Stimulated activated CD8-positive, alpha-beta memory T cell treated with anti-CD3 and anti-CD28 coated beads, Interleukin-15, amount 100 ng/mL, for 4 hours (primary cell): ENCODE measurements at regions not wholly inside any gene's neighbourhood (a gene's known extent, or its start where the extent isn't known, plus 50 kb on each side); places are given as distances from the start of the nearest gene placed in this dataset.
"Not testable (repeated sequence)": the region's sequence is repeated elsewhere in the genome, so short reads cannot be mapped to it uniquely, and the experiment has no call there.

Experiments
- DNase-seq, 2 donors: peaks; one replicate each; pipeline ENCODE4 v3.0.0-alpha.2; 2020; ENCODE audit warnings: low read depth in 2 of 2

DNA sequence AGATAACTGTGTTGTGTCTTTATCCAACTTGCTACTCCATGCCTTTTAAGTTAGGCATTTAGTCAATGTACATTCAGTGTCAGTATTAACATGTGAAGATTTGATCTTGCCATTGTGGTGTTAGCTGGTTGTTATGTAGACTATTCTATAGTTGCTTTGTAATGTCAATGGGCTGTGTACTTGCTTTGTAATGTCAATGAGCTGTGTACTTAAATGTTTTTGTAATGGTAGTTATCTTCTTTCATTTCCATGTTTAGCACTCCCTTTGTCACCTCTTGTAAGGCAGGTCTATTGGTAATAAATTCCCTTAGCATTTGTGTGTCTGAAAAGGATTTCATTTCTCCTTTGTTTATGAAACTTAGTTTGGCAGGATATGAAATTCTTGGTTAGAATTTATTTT is 53.4 kb downstream of the MC4R start:
- DNase-seq = no peak

- DNase-seq = no peak
Observed at GRCh38 chr18:60311676-60312360, 60.8 kb downstream of the MC4R start.

- no peak for DNase-seq
Observed at GRCh38 chr18:60295674-60296073, 76.9 kb downstream of the MC4R start.

GRCh38 chr18:60292186-60292585 is 80.4 kb downstream of the MC4R start:
- no peak for DNase-seq

- no peak for DNase-seq
Observed at GRCh38 chr18:60279391-60279790, 93.2 kb downstream of the MC4R start.

GRCh38 chr18:60277855-60278480 is 94.6 kb downstream of the MC4R start:
- no peak for DNase-seq

DNA sequence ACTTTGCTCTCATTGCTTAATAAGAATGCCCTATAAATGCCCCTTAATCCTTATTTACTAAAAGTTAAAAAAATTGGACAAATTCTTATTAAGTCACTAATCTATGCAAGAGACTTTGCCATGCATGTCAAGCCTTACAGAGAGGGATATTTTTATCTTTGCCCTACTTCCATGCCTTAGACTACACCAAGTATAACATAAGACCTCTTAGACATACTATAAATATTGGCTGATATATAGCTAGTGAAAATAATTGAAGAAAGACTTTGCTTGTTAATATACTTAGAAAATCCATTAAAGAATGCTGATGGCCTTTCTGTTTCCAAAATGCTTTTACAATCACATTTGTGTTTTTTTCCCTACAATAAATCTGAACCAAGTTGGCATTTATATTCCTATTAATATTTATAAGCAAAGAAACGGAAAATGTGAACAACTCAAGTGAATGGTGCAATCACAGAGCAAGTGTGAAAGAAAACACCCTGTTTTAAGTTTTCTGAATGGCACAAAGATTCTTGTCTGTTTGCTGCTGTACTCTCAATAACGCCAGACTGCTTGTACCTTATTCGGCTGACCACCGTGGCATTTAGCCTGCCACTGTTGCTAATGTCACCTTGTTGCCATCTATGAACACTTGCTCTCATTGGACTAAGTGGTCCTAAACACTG is 105.0 kb downstream of the MC4R start:
- DNase-seq = no peak

- DNase-seq = no peak
Observed at GRCh38 chr18:60266558-60266957, 106.0 kb downstream of the MC4R start.

GRCh38 chr18:60259052-60259681 is 113.4 kb downstream of the MC4R start:
- DNase-seq = no peak

GRCh38 chr18:60249388-60249787 is 123.2 kb downstream of the MC4R start:
- DNase-seq = no peak

DNA sequence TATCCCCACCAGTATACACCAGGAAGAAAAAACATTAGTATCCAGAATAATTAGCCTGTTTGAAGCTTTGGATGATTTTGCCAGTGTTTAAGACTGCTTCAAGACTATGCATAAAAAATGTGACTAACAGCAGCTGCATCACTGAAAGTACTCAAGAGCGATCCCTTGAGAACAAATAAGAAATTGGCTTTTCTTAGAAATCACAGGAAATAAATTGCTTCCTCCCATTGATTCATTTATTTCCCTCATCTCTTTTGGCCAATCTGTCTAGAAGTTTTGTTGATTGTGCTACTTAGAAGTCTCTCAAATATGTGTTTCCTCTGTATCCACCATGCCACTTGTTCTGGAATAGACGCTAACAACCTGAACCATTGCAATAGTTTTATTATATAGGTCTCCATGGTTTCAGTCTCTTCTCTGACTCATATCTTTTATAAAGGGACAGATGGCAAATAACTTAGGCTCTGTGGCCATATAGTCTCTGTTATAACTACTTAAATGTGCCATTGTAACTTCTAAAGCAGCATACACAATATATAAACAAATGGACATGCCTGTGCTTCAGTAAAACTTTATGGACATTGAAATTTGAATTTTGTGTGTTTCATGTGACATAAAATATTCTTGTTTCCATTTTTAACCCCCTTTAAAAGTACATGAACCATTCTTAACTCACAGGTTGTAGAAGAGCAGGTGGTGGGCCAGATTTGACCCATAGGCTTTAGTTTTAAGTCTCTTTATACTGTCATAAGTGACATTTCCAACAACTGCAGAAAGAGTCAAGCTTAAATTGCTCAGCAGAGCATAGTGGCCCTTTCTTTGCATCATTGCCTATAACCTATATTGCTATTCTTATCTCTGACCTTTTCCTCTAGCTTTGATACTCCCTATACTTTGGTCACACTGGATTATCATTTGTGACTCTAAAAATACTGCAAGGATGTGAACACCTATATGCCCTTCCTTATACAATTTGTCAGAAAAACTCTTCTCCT is 123.9 kb downstream of the MC4R start:
- DNase-seq = no peak

DNA sequence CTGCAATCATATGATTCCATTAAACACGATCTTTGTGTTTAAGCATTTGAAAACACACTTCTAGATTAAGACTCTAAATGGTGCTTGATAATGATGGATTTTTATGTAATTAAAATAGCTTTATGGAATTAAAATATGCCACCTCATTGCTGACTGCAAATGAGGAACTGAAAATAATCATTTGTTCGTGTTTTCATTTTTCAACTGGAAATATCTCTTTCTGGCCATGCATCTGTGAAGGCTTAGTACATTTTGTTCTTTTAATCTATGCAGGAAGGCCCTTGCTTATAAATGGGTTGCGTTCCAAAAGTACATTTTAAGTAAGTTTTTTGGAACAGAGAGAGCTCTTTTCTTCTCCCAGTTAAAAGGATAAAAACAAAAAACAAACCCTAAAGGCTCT is 125.5 kb downstream of the MC4R start:
- DNase-seq = no peak

GRCh38 chr18:60246606-60247005 is 126.0 kb downstream of the MC4R start:
- no peak for DNase-seq

- no peak for DNase-seq
Observed at GRCh38 chr18:60245096-60245495, 127.5 kb downstream of the MC4R start.

DNA sequence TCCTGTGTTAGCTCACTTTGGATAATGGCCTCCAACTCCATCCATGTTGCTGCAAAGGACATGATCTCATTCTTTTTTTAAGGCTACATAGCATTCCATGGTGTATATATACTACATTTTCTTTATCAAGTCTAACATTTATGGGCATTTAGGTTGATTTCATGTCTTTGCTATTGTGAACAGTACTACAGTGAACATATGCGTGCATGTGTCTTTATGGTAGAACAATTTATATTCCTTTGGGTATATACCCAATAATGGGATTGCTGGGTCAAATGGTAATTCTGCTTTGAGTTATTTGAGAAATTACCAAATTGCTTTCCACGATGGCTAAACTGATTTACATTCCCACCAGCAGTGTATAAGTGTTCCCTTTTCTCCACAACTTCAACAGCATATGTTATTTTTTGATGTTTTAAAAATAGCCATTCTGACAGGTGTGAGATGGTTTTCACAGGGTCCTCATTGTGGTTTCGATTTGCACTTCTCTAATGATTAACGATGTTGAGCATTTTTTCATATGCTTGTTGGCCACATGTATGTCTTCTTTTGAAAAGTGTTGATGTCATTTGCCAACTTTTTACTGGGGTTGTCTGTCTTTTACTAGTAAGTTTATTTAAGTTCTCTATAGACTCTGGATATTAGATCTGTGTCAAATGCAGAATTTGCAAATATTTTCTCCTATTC is 133.4 kb downstream of the MC4R start:
- DNase-seq = not testable (repeated sequence)

GRCh38 chr18:60235164-60235563 is 137.4 kb downstream of the MC4R start:
- no peak for DNase-seq

- DNase-seq = no peak
Observed at GRCh38 chr18:60232541-60232940, 140.0 kb downstream of the MC4R start.

DNA sequence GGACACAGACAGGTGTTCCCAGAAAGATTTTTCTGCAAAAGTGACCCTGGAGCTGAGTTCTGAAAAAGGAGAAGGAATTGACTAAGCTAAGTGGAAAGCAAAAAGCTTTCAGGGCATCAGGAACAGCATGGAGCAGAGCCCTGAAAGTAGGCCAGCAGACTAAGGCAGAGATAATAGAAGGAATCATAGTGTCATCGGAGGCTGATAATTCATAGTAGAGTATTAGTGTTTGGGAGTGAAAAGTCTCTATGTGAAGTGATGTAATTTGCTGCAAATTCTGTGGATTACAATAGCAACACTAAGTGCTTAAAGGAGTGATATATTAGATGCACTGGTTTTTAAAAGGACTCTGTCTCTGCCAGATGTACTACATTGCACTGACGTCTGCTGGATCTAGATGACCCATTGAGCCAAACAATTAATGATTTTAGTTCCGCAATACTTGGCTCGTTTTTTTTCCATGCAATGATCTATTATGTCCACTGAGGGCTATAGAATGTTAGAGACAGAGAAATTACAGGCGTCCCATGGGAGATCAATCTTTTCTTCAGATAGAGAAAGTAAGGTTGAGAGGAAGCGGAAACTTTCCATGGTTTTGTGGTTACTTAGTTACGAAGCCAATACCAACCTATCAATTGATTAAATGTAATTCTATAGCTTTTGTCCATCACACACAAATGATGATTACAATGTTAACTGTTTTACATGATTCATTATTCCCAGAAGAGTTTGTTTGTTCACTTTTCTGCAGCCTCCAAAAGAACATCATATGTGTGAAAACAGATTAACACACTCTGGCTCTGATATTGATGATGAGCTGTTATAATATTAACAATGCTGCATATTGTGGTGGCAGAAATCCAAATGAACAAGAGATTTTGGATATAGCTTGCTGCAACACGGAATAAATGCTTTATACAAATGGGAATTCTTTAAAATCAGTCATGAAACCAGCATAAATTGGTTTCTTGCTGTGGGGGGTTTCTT is 143.7 kb downstream of the MC4R start:
- DNase-seq = no peak

DNA sequence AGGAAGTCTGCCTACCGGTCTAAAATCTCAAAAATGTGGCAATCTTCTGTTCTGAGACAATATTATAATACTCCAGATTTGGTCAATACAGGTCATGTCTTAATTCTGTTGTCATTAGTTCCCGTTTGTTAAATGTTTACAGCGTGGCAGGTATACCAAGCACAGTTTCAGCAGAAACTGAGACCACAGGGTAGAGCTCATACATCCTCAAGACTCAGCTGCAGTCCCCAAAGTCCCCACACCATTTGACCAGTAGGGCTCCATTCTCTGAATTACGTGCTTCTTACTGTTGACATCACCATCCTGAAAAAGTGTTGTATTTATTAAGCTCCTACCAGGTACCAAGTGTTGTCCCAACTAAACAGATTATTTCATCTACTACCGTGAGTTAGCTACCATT is 157.1 kb downstream of the MC4R start:
- DNase-seq = no peak

GRCh38 chr18:60209042-60209441 is 163.5 kb downstream of the MC4R start:
- DNase-seq = no peak
